HEK293 (cell line): ENCODE measurements at regions not wholly inside any gene's neighbourhood (a gene's known extent, or its start where the extent isn't known, plus 50 kb on each side); places are given as distances from the start of the nearest gene placed in this dataset.

Source experiments
- CTCF ChIA-PET: fragments of 350-600 bp; formaldehyde crosslinking; extraction: SDS; loops from one replicate; lab custom pipeline; 2021; ENCODE audit warnings: antibody characterized with exemption; lab: Yijun Ruan, JAX
- POLR2A ChIA-PET: fragments of 300-600 bp; formaldehyde crosslinking; extraction: SDS; loops from one replicate; lab custom pipeline; 2020; ENCODE audit warnings: antibody characterized with exemption, inconsistent platforms; lab: Yijun Ruan, JAX
- H3K27ac ChIP-seq: fragments of 200-500 bp; sonication (Bioruptor generic); 2 replicates; pipeline ENCODE4 v1.5.1; 2014; ENCODE audit warnings: low read depth, low read length, control low read depth, inconsistent platforms; ENCODE audit errors: extremely low read depth
- H3K36me3 ChIP-seq, 2 experiments: fragments of 200-500 bp in 1 of 2; sonication (Bioruptor generic) in 1 of 2; 1 replicate in 1 of 2; 2 replicates in 1 of 2; pipeline ENCODE4 v1.5.1; 2014 to 2017; ENCODE audit warnings: inconsistent platforms in 2 of 2, low read length in 2 of 2; ENCODE audit not compliant: control insufficient read depth in 2 of 2, insufficient read depth in 1 of 2
- H3K4me1 ChIP-seq: fragments of 200-500 bp; sonication (Bioruptor generic); 2 replicates; pipeline ENCODE4 v1.5.1; 2014; ENCODE audit warnings: mild to moderate bottlenecking, low read length, inconsistent platforms; ENCODE audit not compliant: control insufficient read depth, insufficient read depth
- H3K4me3 ChIP-seq: 2 replicates; pipeline ENCODE4 v1.5.1; 2011; ENCODE audit warnings: low read depth, mild to moderate bottlenecking, control low read depth, low read length, moderate library complexity
- H3K9me3 ChIP-seq: fragments of 200-500 bp; sonication (Bioruptor generic); 2 replicates; pipeline ENCODE4 v1.5.1; 2014; ENCODE audit warnings: low read depth, low read length, inconsistent platforms; ENCODE audit not compliant: control insufficient read depth, insufficient read depth
- HIC1 ChIP-seq: fragments of 450-650 bp; formaldehyde crosslinking; IDR thresholded peaks from 2 replicates; pipeline ENCODE4 v1.5.1; 2016; ENCODE audit warnings: missing biosample characterization, missing genetic modification characterization
- KLF1 ChIP-seq: fragments of 450-650 bp; formaldehyde crosslinking; IDR thresholded peaks from 2 replicates; pipeline ENCODE4 v1.5.1; 2016; ENCODE audit warnings: missing biosample characterization, missing genetic modification characterization
- REST ChIP-seq: fragments of 450-650 bp; formaldehyde crosslinking; IDR thresholded peaks from 2 replicates; pipeline ENCODE4 v1.5.1; 2016; ENCODE audit warnings: missing biosample characterization, missing genetic modification characterization
- SETDB1 ChIP-seq: IDR thresholded peaks from one replicate; pipeline ENCODE4 v1.6.1; 2017; ENCODE audit warnings: mild to moderate bottlenecking, low read length, moderate library complexity, mixed read lengths; ENCODE audit not compliant: insufficient read length
- ZFHX2 ChIP-seq: fragments of 450-650 bp; formaldehyde crosslinking; conservative IDR thresholded peaks from 2 replicates; pipeline ENCODE4 v1.5.1; 2016; ENCODE audit warnings: missing biosample characterization, missing genetic modification characterization
- ZNF10 ChIP-seq: fragments of 450-650 bp; formaldehyde crosslinking; IDR thresholded peaks from 2 replicates; pipeline ENCODE4 v1.5.1; 2017; ENCODE audit warnings: missing biosample characterization, missing genetic modification characterization
- ZNF121 ChIP-seq: fragments of 450-650 bp; formaldehyde crosslinking; IDR thresholded peaks from 2 replicates; pipeline ENCODE4 v1.5.1; 2016; ENCODE audit warnings: missing biosample characterization, missing genetic modification characterization
- ZNF132 ChIP-seq: fragments of 450-650 bp; formaldehyde crosslinking; IDR thresholded peaks from 2 replicates; pipeline ENCODE4 v1.5.1; 2017; ENCODE audit warnings: missing biosample characterization, missing genetic modification characterization, borderline replicate concordance
- ZNF211 ChIP-seq: fragments of 450-650 bp; formaldehyde crosslinking; IDR thresholded peaks from 2 replicates; pipeline ENCODE4 v1.5.1; 2016; ENCODE audit warnings: low read depth, missing biosample characterization, missing genetic modification characterization
- ZNF292 ChIP-seq: fragments of 450-650 bp; formaldehyde crosslinking; IDR thresholded peaks from 2 replicates; pipeline ENCODE4 v1.5.1; 2016; ENCODE audit warnings: low read depth, missing biosample characterization, missing genetic modification characterization, borderline replicate concordance
- ZNF398 ChIP-seq: fragments of 450-650 bp; formaldehyde crosslinking; IDR thresholded peaks from 2 replicates; pipeline ENCODE4 v1.5.1; 2017; ENCODE audit warnings: missing biosample characterization, missing genetic modification characterization
- ZNF561 ChIP-seq: fragments of 450-650 bp; IDR thresholded peaks from 2 replicates; pipeline ENCODE4 v1.5.1; 2018; ENCODE audit warnings: missing biosample characterization, missing genetic modification characterization, borderline replicate concordance
- ZSCAN16 ChIP-seq: fragments of 450-650 bp; formaldehyde crosslinking; IDR thresholded peaks from 2 replicates; pipeline ENCODE4 v1.5.1; 2016; ENCODE audit warnings: missing biosample characterization, missing genetic modification characterization

- Histone ChIP-seq H3K27ac (no peak overlapping the region), H3K9me3 (no peaks in the 10 kb centered on the region), H3K36me3 (no peaks in the 10 kb centered on the region), H3K4me3 (no peak overlapping the region), H3K4me1 (no peaks in the 10 kb centered on the region)
- POLR2A ChIA-PET, result no interaction called here
- CTCF ChIA-PET, result interaction anchor here (0.5 to 1.1 kb wide), 4 partner anchors 37 to 217 kb away, joined by 3 to 4 read pairs (median 3); no protein-coding TSS in a partner anchor
- TF ChIP-seq ZNF561 (no peak), ZNF132 (tag by site-specific recombination) (no peak), HIC1 (tag by site-specific recombination) (peak; percentile 35; the same call in 1 of the 2 replicates), ZNF121 (no peak), ZNF292 (tag by site-specific recombination) (no peak)
Observed at GRCh38 chr1:201610858-201611257, 71.9 kb downstream of the NAV1 start.

GRCh38 chr1:201612645-201613044, 73.7 kb downstream of the NAV1 start:
- H3K36me3 ChIP-seq, result no peaks in the 10 kb centered on the region
- H3K4me3 ChIP-seq, result no peak overlapping the region
- H3K9me3 ChIP-seq, result no peaks in the 10 kb centered on the region
- ChIA-PET CTCF (no interaction called here), POLR2A (no interaction called here)
- no peaks in the 10 kb centered on the region for H3K4me1 ChIP-seq
- no peak overlapping the region for H3K27ac ChIP-seq
- TF ChIP-seq ZNF398 (0 out of 2 replicates have a peak, but pooled peaks have one; percentile 16), ZFHX2 (peak; percentile 60), ZNF561 (no peak)

- Histone ChIP-seq H3K4me3 (no peak overlapping the region), H3K4me1 (no peaks in the 10 kb centered on the region), H3K36me3 (no peaks in the 10 kb centered on the region), H3K27ac (no peak overlapping the region), H3K9me3 (no peaks in the 10 kb centered on the region)
- POLR2A ChIA-PET, result interaction anchor here (1.2 kb wide), 1 partner anchor 12 kb away, joined by 3 read pairs; no protein-coding TSS in a partner anchor
- CTCF ChIA-PET, result interaction anchor here (0.7 to 0.8 kb wide), 2 partner anchors 31 to 55 kb away, joined by 3 to 5 read pairs; no protein-coding TSS in a partner anchor
- TF ChIP-seq ZSCAN16 (tag by site-specific recombination) (no peak), SETDB1 (no peak), KLF1 (tag by site-specific recombination) (no peak), ZNF10 (tag by site-specific recombination) (peak; percentile 34; the same call in 1 of the 2 replicates), ZNF211 (tag by site-specific recombination) (no peak), REST (tag by site-specific recombination) (peak; percentile 92)
Observed at GRCh38 chr1:201614262-201615015, 75.5 kb downstream of the NAV1 start.
